GM12801 (cell line): ENCODE measurements at regions not wholly inside any gene's neighbourhood (a gene's known extent, or its start where the extent isn't known, plus 50 kb on each side); places are given as distances from the start of the nearest gene placed in this dataset.

Source experiments
- TF ChIP-seq, protein P1 (sequence below): IDR thresholded peaks from one replicate; pipeline ENCODE4 v1.5.1; 2011; ENCODE audit warnings: control low read depth; ENCODE audit not compliant: insufficient read length; ENCODE audit errors: extremely low read depth

DNA sequence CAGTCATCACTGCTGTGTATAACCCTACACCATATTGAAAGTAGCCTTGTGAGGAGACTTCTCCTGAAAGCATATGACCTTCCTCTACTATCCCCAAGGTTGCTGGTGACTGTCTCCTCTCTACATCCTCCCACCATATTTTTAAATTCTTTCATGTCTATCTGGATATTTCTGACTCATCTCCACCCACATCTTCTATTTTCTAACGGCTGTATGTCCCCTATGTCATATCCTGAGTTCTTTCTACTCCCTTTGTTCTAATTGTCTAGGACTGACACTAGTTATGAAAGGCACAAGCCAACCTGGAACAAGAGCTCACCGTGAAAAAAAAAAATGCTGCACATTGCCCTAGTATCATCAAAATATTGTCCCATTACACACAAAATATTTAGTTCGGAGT, 218.3 kb upstream of the ZNF462 start:
- TF ChIP-seq, protein P1, sequence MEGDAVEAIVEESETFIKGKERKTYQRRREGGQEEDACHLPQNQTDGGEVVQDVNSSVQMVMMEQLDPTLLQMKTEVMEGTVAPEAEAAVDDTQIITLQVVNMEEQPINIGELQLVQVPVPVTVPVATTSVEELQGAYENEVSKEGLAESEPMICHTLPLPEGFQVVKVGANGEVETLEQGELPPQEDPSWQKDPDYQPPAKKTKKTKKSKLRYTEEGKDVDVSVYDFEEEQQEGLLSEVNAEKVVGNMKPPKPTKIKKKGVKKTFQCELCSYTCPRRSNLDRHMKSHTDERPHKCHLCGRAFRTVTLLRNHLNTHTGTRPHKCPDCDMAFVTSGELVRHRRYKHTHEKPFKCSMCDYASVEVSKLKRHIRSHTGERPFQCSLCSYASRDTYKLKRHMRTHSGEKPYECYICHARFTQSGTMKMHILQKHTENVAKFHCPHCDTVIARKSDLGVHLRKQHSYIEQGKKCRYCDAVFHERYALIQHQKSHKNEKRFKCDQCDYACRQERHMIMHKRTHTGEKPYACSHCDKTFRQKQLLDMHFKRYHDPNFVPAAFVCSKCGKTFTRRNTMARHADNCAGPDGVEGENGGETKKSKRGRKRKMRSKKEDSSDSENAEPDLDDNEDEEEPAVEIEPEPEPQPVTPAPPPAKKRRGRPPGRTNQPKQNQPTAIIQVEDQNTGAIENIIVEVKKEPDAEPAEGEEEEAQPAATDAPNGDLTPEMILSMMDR = no peak

DNA sequence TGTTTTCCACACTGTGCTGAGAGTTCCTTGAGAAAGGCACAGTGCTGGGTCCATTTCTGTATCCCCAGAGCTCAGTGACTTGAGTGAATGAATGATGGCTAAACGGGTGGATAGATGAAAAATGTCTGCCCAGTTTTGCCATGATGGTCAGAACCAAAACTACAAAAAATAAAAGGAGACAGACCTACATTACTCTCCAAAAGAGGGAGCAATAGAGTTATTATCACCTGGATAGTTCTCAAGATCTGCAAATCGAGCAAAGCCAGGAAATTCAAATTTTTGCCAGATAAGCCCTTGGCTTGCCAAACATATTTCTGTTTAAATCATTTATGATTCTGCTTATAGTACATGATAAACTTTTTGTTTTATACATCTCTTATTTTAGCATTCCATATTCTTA, 214.2 kb upstream of the ZNF462 start:
- TF ChIP-seq, protein P1 = no peak

DNA sequence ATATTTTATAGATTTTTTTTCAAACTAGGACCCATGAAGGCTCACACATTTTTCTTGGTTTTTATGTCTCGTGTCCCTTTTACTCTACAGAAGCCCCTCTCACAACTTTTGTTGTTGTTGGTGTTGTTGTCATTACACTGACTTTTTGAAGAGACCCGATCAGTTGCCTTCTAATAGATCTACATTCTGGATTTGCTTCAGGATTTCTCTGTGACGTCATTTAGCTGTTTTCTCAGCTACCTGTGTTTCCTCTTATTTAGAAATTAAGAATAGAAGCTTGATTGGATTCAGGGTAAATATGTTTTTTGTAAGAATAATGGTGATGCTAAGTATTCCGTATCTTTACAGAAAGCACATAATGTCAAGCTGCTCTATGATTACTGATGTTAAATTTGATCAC, 213.3 kb upstream of the ZNF462 start:
- TF ChIP-seq, protein P1 = no peak

DNA sequence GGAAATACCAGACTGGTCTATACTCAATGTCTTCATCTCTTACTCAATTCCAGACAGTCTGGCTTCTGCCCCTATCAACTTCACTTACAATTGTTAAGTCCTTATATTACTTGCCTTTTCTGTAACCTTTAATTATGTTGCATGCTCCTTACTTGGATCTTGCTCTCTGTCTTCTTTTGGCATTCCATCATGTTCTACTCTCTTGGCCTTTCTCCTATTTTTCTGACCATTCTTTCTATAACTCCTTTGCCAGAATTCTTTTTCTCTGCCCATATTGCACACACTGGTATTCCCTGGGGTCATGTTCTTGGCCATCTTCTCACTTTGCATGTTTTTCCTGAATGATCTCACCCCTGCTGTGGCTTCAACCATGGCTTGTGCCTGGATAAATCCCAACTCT, 209.8 kb upstream of the ZNF462 start:
- TF ChIP-seq, protein P1 = no peak

DNA sequence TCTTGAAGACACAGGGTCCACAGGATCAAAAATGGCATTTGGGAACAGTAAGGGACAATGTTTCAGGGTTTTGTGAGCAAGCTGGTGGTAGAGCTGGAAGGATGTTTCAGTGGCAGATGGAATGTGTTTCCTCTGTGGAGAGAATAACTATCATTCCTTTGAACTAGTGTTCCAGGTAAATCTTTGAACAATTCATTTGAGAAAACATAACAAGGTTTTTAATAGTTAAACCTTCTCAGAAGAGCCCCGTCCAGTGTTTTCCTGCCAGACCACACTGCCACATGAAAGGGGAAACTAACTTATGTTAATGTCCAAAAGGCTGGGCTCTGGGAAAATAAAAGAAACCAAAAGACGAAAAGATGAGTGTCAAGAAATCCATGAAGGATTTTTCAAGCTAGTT, 207.0 kb upstream of the ZNF462 start:
- TF ChIP-seq, protein P1 = no peak

DNA sequence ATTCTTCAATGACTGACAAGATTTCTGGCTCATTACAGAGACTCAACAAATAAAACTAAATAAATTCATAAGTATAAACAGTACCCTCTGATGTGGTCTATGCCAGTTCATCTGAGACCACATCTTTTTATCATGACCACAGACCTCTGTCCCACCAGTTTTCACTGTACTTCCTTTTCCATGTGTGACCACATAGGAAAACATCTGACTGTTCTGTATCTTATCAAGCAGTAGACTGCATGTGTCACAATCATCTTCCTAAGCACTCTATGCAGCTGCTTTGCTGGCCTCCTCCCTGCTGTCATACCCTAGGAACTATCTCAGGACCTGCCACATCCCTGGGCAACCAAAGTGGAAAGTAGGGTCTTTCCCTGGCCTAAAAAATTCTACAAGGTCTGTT, 205.0 kb upstream of the ZNF462 start:
- TF ChIP-seq, protein P1 = no peak

DNA sequence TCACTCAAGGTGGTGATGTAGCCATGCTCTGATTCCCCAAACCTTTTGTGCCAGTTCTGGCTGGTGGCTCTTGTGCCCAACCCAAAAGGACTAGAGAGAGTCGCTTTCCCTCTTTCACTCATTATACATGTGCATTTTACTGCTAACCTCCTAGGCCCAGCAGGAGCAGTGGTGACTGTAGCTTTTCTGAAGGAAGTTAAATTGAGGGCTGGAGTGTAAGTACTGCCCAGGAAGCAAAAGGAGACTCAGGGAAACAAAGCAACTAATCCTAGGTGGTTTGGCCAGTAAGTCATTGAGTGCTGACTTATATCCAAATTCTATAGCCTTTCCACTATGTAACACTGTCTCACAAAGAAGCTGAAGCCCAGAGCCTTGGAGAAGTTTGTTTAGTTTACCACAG, 194.4 kb upstream of the ZNF462 start:
- TF ChIP-seq, protein P1 = no peak

DNA sequence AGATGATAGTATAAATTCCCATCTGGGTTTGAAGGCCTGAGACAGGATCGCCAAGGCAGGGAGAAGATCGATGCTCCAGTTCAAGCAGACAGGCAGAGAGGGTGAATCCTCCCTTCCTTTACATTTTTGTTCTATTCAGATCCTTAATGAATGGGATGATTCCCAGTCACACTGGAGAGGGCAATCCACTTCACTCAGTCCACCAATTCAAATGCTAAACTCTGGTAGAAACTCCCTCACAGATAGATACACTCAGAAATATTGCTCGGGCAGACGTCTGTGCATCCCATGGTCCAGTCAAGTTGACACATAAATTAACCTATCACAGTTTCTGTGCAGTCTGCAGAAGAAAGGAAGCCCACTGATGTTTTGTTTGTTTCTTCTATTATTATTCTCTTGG, 193.1 kb upstream of the ZNF462 start:
- TF ChIP-seq, protein P1 = no peak
